DOHH2 (cell line): ENCODE measurements at regions not wholly inside any gene's neighbourhood (a gene's known extent, or its start where the extent isn't known, plus 50 kb on each side); places are given as distances from the start of the nearest gene placed in this dataset.

ENCODE experiments used
- EZH2phosphoT487 ChIP-seq: fragments of 200-600 bp; sonication (generic); IDR thresholded peaks from 2 replicates; pipeline ENCODE4 v1.6.1; 2017; ENCODE audit warnings: borderline replicate concordance, mild to moderate bottlenecking, antibody characterized with exemption, low read length, moderate library complexity, mixed read lengths
- TF ChIP-seq, protein P1 (sequence below): fragments of 200-600 bp; sonication (generic); IDR thresholded peaks from one replicate; pipeline ENCODE4 v1.5.1; 2014; ENCODE audit warnings: antibody characterized with exemption, mild to moderate bottlenecking, low read depth, low read length; ENCODE audit not compliant: poor library complexity, severe bottlenecking

DNA sequence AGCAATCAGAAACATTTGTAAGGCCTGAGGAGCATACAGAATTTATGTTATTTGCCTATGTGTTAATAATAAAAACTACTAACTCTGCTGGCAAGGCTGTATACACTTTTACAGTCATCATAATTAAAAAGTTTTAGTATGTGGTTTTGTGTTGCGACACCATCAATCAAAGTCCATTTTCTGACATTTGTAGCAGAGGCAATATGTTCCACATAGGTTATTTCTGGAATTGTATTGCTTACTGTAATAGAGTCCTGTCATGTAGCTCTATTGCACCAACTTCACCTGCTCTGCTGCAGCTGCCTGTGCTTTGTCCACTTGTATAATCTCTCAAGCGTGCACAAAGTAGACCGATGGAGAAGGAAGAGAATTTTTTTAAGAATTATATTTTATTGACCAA, 501.8 kb downstream of the HACE1 start:
- TF ChIP-seq, protein P1, sequence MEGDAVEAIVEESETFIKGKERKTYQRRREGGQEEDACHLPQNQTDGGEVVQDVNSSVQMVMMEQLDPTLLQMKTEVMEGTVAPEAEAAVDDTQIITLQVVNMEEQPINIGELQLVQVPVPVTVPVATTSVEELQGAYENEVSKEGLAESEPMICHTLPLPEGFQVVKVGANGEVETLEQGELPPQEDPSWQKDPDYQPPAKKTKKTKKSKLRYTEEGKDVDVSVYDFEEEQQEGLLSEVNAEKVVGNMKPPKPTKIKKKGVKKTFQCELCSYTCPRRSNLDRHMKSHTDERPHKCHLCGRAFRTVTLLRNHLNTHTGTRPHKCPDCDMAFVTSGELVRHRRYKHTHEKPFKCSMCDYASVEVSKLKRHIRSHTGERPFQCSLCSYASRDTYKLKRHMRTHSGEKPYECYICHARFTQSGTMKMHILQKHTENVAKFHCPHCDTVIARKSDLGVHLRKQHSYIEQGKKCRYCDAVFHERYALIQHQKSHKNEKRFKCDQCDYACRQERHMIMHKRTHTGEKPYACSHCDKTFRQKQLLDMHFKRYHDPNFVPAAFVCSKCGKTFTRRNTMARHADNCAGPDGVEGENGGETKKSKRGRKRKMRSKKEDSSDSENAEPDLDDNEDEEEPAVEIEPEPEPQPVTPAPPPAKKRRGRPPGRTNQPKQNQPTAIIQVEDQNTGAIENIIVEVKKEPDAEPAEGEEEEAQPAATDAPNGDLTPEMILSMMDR: no peak
- no peak for TF ChIP-seq EZH2phosphoT487
